SJCRH30 (cell line): ENCODE measurements at regions not wholly inside any gene's neighbourhood (a gene's known extent, or its start where the extent isn't known, plus 50 kb on each side); places are given as distances from the start of the nearest gene placed in this dataset.

ENCODE experiments used
- DNase-seq, 2 experiments: peaks; one replicate each; pipeline ENCODE4 v3.0.0-alpha.2; 2015 to 2020
- H3K27ac ChIP-seq: fragments of 250-450 bp; sonication (Bioruptor Pico); 2 replicates; pipeline ENCODE4 v1.5.1; 2020; ENCODE audit warnings: mild to moderate bottlenecking, moderate library complexity
- H3K27me3 ChIP-seq: fragments of 250-450 bp; sonication (Bioruptor Pico); 2 replicates; pipeline ENCODE4 v1.5.1; 2020; ENCODE audit warnings: mild to moderate bottlenecking, moderate library complexity
- H3K36me3 ChIP-seq: fragments of 250-450 bp; sonication (Bioruptor Pico); 2 replicates; pipeline ENCODE4 v1.5.1; 2020; ENCODE audit warnings: mild to moderate bottlenecking, moderate library complexity
- H3K4me1 ChIP-seq: fragments of 250-450 bp; sonication (Bioruptor Pico); 2 replicates; pipeline ENCODE4 v1.5.1; 2020; ENCODE audit warnings: mild to moderate bottlenecking, moderate library complexity
- H3K4me3 ChIP-seq: fragments of 250-450 bp; sonication (Bioruptor Pico); 2 replicates; pipeline ENCODE4 v1.5.1; 2020; ENCODE audit warnings: mild to moderate bottlenecking, moderate library complexity
- H3K9me3 ChIP-seq: fragments of 250-450 bp; sonication (Bioruptor Pico); replicated peaks from 2 replicates; pipeline ENCODE4 v1.5.1; 2020; ENCODE audit warnings: mild to moderate bottlenecking, moderate library complexity

GRCh38 chr2:217158928-217159327, 299.1 kb upstream of the TNP1 start:
- no peak for DNase-seq
- Histone ChIP-seq H3K36me3 (no peaks in the 10 kb centered on the region), H3K27me3 (no peaks in the 10 kb centered on the region), H3K27ac (no peak overlapping the region), H3K4me1 (peaks cover 27% of the 10 kb centered on the region), H3K9me3 (no peaks in the 10 kb centered on the region), H3K4me3 (no peak overlapping the region)

- Histone ChIP-seq H3K9me3 (no peaks in the 10 kb centered on the region), H3K4me1 (peaks cover 14% of the 10 kb centered on the region), H3K4me3 (no peak overlapping the region), H3K36me3 (no peaks in the 10 kb centered on the region), H3K27ac (no peak overlapping the region), H3K27me3 (no peaks in the 10 kb centered on the region)
- no peak for DNase-seq
Observed at GRCh38 chr2:217157581-217157980, 297.7 kb upstream of the TNP1 start.

GRCh38 chr2:217156801-217157200, 296.9 kb upstream of the TNP1 start:
- no peak for DNase-seq
- H3K4me3 ChIP-seq = no peak overlapping the region
- no peaks in the 10 kb centered on the region for H3K9me3 ChIP-seq
- no peaks in the 10 kb centered on the region for H3K36me3 ChIP-seq
- no peak overlapping the region for H3K27ac ChIP-seq
- peaks cover 8% of the 10 kb centered on the region for H3K4me1 ChIP-seq
- no peaks in the 10 kb centered on the region for H3K27me3 ChIP-seq

GRCh38 chr2:217154923-217155322, 295.1 kb upstream of the TNP1 start:
- H3K27ac ChIP-seq = no peak overlapping the region
- H3K4me1 ChIP-seq = no peaks in the 10 kb centered on the region
- no peaks in the 10 kb centered on the region for H3K27me3 ChIP-seq
- H3K9me3 ChIP-seq = no peaks in the 10 kb centered on the region
- DNase-seq = no peak
- no peak overlapping the region for H3K4me3 ChIP-seq
- H3K36me3 ChIP-seq = no peaks in the 10 kb centered on the region

- Histone ChIP-seq H3K4me1 (no peaks in the 10 kb centered on the region), H3K27ac (no peak overlapping the region), H3K4me3 (no peak overlapping the region), H3K9me3 (no peaks in the 10 kb centered on the region), H3K27me3 (no peaks in the 10 kb centered on the region), H3K36me3 (no peaks in the 10 kb centered on the region)
- no peak for DNase-seq
Observed at GRCh38 chr2:217153510-217153909, 293.6 kb upstream of the TNP1 start.

GRCh38 chr2:217152831-217153230, 293.0 kb upstream of the TNP1 start:
- DNase-seq = no peak
- no peaks in the 10 kb centered on the region for H3K9me3 ChIP-seq
- H3K27ac ChIP-seq = no peak overlapping the region
- no peaks in the 10 kb centered on the region for H3K36me3 ChIP-seq
- H3K4me1 ChIP-seq = no peaks in the 10 kb centered on the region
- H3K27me3 ChIP-seq = no peaks in the 10 kb centered on the region
- no peak overlapping the region for H3K4me3 ChIP-seq

GRCh38 chr2:217151509-217152206, 291.8 kb upstream of the TNP1 start:
- Histone ChIP-seq H3K9me3 (no peaks in the 10 kb centered on the region), H3K4me3 (no peak overlapping the region), H3K36me3 (no peaks in the 10 kb centered on the region), H3K27me3 (no peaks in the 10 kb centered on the region), H3K27ac (no peak overlapping the region), H3K4me1 (no peaks in the 10 kb centered on the region)
- no peak for DNase-seq

- Histone ChIP-seq H3K4me1 (no peaks in the 10 kb centered on the region), H3K9me3 (no peaks in the 10 kb centered on the region), H3K27ac (no peak overlapping the region), H3K36me3 (no peaks in the 10 kb centered on the region), H3K4me3 (no peak overlapping the region), H3K27me3 (no peaks in the 10 kb centered on the region)
- no peak for DNase-seq
Observed at GRCh38 chr2:217150236-217150635, 290.4 kb upstream of the TNP1 start.

- Histone ChIP-seq H3K27me3 (no peaks in the 10 kb centered on the region), H3K27ac (no peak overlapping the region), H3K4me1 (no peaks in the 10 kb centered on the region), H3K9me3 (no peaks in the 10 kb centered on the region), H3K36me3 (no peaks in the 10 kb centered on the region), H3K4me3 (no peak overlapping the region)
- DNase-seq = no peak
Observed at GRCh38 chr2:217149087-217149660, 289.3 kb upstream of the TNP1 start.

GRCh38 chr2:217147818-217148217, 288.0 kb upstream of the TNP1 start:
- no peaks in the 10 kb centered on the region for H3K36me3 ChIP-seq

GRCh38 chr2:217146956-217147355, 287.1 kb upstream of the TNP1 start:
- Histone ChIP-seq H3K27me3 (no peaks in the 10 kb centered on the region), H3K4me1 (no peaks in the 10 kb centered on the region), H3K27ac (no peak overlapping the region), H3K4me3 (no peak overlapping the region), H3K36me3 (no peaks in the 10 kb centered on the region), H3K9me3 (peaks cover 6% of the 10 kb centered on the region)
- DNase-seq = no peak

More at GRCh38 chr2:217147818-217148217, 288.0 kb upstream of the TNP1 start:
- Histone ChIP-seq H3K27ac (no peak overlapping the region), H3K27me3 (no peaks in the 10 kb centered on the region), H3K4me1 (no peaks in the 10 kb centered on the region), H3K9me3 (no peaks in the 10 kb centered on the region), H3K4me3 (no peak overlapping the region)
- DNase-seq = no peak

- H3K4me1 ChIP-seq = no peaks in the 10 kb centered on the region
- no peak overlapping the region for H3K4me3 ChIP-seq
- no peak overlapping the region for H3K27ac ChIP-seq
- H3K9me3 ChIP-seq = peaks cover 18% of the 10 kb centered on the region
- H3K36me3 ChIP-seq = no peaks in the 10 kb centered on the region
- peak; percentile 36 to 59 for DNase-seq
- H3K27me3 ChIP-seq = no peaks in the 10 kb centered on the region
Observed at GRCh38 chr2:217142649-217143266, 282.9 kb upstream of the TNP1 start.

GRCh38 chr2:217138284-217138683, 278.4 kb upstream of the TNP1 start:
- H3K27me3 ChIP-seq = no peaks in the 10 kb centered on the region
- H3K27ac ChIP-seq = no peak overlapping the region
- H3K9me3 ChIP-seq = peaks cover 24% of the 10 kb centered on the region
- DNase-seq = no peak
- no peaks in the 10 kb centered on the region for H3K4me1 ChIP-seq
- no peak overlapping the region for H3K4me3 ChIP-seq
- no peaks in the 10 kb centered on the region for H3K36me3 ChIP-seq

- Histone ChIP-seq H3K4me1 (no peaks in the 10 kb centered on the region; the same call in 1 of the 2 replicates), H3K27ac (no peak overlapping the region), H3K9me3 (no peaks in the 10 kb centered on the region), H3K4me3 (no peak overlapping the region), H3K36me3 (no peaks in the 10 kb centered on the region; the same call in 1 of the 2 replicates), H3K27me3 (no peaks in the 10 kb centered on the region)
- peak in 1 of 2 experiments; percentile 17 for DNase-seq
Observed at GRCh38 chr2:217127744-217128143, 267.9 kb upstream of the TNP1 start.

- Histone ChIP-seq H3K36me3 (no peaks in the 10 kb centered on the region; the same call in 1 of the 2 replicates), H3K27me3 (no peaks in the 10 kb centered on the region), H3K4me3 (no peak overlapping the region), H3K4me1 (no peaks in the 10 kb centered on the region; the same call in 1 of the 2 replicates), H3K9me3 (no peaks in the 10 kb centered on the region), H3K27ac (no peak overlapping the region)
- DNase-seq = no peak
Observed at GRCh38 chr2:217125014-217125413, 265.1 kb upstream of the TNP1 start.
